OCI-M1 (cell line): ENCODE measurements at regions not wholly inside any gene's neighbourhood (a gene's known extent, or its start where the extent isn't known, plus 50 kb on each side); places are given as distances from the start of the nearest gene placed in this dataset.

Source experiments
- DNase-seq: peaks from one replicate; lab custom pipeline; 2025; lab: John Stamatoyannopoulos, UW

- DNase-seq = no peak
Measured at GRCh38 chr2:129729646-129730045, 249.8 kb upstream of the RAB6C start.

- DNase-seq = no peak
Measured at GRCh38 chr2:129730979-129731378, 248.5 kb upstream of the RAB6C start.

- no peak for DNase-seq
Measured at GRCh38 chr2:129731907-129732629, 247.4 kb upstream of the RAB6C start.

- no peak for DNase-seq
Measured at GRCh38 chr2:129732630-129733026, 246.8 kb upstream of the RAB6C start.

GRCh38 chr2:129733041-129733440, 246.4 kb upstream of the RAB6C start:
- no peak for DNase-seq

- no peak for DNase-seq
Measured at GRCh38 chr2:129733579-129733978, 245.9 kb upstream of the RAB6C start.

- DNase-seq = no peak
Measured at GRCh38 chr2:129734343-129735034, 245.0 kb upstream of the RAB6C start.

- no peak for DNase-seq
Measured at GRCh38 chr2:129735576-129735975, 243.9 kb upstream of the RAB6C start.

GRCh38 chr2:129737660-129738527, 241.6 kb upstream of the RAB6C start:
- DNase-seq = no peak

- DNase-seq = no peak
Measured at GRCh38 chr2:129738799-129739198, 240.7 kb upstream of the RAB6C start.

- DNase-seq = no peak
Measured at GRCh38 chr2:129740504-129740903, 239.0 kb upstream of the RAB6C start.

GRCh38 chr2:129741165-129741564, 238.3 kb upstream of the RAB6C start:
- no peak for DNase-seq

GRCh38 chr2:129741623-129742022, 237.8 kb upstream of the RAB6C start:
- no peak for DNase-seq

GRCh38 chr2:129742415-129743180, 236.9 kb upstream of the RAB6C start:
- DNase-seq = no peak

- no peak for DNase-seq
Measured at GRCh38 chr2:129744141-129744540, 235.3 kb upstream of the RAB6C start.

GRCh38 chr2:129744649-129745048, 234.8 kb upstream of the RAB6C start:
- no peak for DNase-seq

GRCh38 chr2:129747500-129748125, 231.9 kb upstream of the RAB6C start:
- DNase-seq = no peak

GRCh38 chr2:129748250-129748649, 231.2 kb upstream of the RAB6C start:
- no peak for DNase-seq

- no peak for DNase-seq
Measured at GRCh38 chr2:129748653-129749052, 230.8 kb upstream of the RAB6C start.

- no peak for DNase-seq
Measured at GRCh38 chr2:129751409-129751808, 228.1 kb upstream of the RAB6C start.

- DNase-seq = no peak
Measured at GRCh38 chr2:129752176-129752575, 227.3 kb upstream of the RAB6C start.

- DNase-seq = no peak
Measured at GRCh38 chr2:129752686-129753085, 226.8 kb upstream of the RAB6C start.
